ENCODE measurements at regions not wholly inside any gene's neighbourhood (a gene's known extent, or its start where the extent isn't known, plus 50 kb on each side); places are given as distances from the start of the nearest gene placed in this dataset.

DNA sequence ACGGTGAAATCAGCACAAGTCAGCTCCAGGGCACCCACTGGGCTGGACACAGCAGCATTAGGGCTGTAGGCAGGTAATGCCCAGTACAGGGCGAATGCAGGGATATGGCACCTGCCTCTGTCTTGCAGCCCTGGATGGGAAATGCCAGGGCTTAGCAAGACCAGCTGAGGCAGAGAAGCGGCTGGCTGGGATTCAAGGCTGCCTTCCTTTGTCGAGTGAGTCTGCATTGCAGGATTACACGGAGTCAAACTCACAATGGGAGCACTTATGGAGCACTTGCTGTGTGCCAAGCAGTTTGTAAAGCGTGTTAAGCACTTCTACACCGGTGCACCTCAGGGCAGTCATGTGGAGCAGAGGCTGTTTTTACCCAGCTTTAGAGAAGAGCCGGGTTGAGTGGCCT is 87.3 kb upstream of the HDAC4 start:
- TF ChIP-seq, protein P1, sequence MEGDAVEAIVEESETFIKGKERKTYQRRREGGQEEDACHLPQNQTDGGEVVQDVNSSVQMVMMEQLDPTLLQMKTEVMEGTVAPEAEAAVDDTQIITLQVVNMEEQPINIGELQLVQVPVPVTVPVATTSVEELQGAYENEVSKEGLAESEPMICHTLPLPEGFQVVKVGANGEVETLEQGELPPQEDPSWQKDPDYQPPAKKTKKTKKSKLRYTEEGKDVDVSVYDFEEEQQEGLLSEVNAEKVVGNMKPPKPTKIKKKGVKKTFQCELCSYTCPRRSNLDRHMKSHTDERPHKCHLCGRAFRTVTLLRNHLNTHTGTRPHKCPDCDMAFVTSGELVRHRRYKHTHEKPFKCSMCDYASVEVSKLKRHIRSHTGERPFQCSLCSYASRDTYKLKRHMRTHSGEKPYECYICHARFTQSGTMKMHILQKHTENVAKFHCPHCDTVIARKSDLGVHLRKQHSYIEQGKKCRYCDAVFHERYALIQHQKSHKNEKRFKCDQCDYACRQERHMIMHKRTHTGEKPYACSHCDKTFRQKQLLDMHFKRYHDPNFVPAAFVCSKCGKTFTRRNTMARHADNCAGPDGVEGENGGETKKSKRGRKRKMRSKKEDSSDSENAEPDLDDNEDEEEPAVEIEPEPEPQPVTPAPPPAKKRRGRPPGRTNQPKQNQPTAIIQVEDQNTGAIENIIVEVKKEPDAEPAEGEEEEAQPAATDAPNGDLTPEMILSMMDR (IDR thresholded peaks at IDR 0.05), result no peak
- DNase-seq (ENCODE audit: low spot score) (no peak), ATAC-seq (ENCODE audit: low FRiP score) (no peak)

DNA sequence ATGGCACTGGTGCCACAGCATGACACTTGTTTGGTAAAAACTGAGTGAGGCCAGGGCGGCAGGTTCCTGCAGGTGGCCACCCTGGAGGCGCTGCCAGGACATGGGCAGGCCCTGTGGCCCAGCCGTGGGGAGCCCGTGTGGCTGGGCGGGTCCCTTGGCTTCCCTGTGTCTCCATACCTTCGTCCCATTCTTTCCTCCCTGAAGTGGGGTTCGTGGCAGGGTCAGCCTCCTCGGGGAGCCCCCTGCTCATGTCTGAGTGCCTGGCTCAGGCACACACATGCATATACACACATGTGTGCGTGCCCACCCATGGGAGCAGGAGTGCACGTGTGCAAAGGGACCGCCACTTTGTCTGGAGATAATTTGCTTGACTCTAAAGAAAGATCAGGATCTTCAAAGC is 86.5 kb upstream of the HDAC4 start:
- ATAC-seq (ENCODE audit: low FRiP score) (no peak), DNase-seq (ENCODE audit: low spot score) (no peak)
- TF ChIP-seq, protein P1 (IDR thresholded peaks at IDR 0.05), result no peak

DNA sequence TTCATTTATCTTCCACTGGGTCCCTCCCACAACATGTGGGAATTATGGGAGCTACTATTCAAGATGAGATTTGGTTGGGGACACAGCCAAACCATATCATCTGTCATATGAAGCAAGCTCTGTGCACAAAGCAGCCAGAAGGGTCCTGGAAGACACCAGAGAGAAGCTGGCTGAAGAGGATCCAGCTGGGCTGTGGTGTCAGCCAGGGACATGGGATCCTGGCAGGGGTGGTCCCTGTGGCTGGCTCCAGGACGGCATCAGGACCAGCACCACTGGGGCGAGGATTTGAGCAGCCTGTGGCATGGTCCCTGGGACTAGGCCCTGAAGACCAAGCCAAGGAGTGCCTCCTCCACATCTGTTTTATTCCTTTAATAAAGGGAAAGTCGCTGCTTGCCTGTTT is 84.8 kb upstream of the HDAC4 start:
- ATAC-seq (ENCODE audit: low FRiP score) (no peak), DNase-seq (ENCODE audit: low spot score) (no peak)
- TF ChIP-seq, protein P1 (IDR thresholded peaks at IDR 0.05), result no peak

DNA sequence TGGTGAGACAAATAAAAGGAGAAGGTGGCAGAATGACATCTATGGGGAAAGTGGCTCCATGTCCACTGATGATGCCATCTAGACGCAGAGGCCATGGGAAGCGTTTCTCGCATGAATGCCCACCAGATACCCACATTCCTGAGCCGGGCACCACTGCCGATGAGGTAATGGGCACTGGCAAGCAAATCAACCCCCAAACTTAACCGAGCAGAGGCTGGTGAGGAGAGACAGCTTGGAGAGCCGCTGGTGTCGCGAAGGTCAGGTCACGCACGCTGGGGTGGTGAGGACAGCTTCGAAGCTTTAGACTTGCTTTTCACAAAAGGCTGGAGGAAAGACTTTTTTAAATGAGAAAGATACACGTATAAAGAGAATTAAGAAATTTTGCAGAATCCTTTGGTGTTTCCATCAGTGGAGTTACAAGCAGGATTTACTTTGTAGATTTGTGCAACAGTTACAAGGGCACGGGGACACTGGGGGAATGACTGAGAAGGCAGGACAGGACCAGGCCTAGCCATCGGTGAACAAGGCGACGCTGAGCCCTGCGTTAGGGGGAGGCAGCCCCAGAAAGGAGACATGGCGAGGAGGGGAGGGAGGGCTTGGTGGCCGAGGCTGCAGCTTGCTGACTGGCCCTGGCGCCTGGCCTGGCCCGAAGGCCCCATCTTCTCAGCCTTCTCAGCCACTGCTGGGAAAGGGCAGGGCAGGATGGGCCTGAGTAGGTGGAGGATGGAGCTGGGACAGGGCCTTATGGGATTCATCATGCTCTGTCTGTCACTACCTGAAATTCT is 83.9 kb upstream of the HDAC4 start:
- TF ChIP-seq, protein P1 (IDR thresholded peaks at IDR 0.05), result no peak
- ATAC-seq (ENCODE audit: low FRiP score) (no peak), DNase-seq (ENCODE audit: low spot score) (no peak)

DNA sequence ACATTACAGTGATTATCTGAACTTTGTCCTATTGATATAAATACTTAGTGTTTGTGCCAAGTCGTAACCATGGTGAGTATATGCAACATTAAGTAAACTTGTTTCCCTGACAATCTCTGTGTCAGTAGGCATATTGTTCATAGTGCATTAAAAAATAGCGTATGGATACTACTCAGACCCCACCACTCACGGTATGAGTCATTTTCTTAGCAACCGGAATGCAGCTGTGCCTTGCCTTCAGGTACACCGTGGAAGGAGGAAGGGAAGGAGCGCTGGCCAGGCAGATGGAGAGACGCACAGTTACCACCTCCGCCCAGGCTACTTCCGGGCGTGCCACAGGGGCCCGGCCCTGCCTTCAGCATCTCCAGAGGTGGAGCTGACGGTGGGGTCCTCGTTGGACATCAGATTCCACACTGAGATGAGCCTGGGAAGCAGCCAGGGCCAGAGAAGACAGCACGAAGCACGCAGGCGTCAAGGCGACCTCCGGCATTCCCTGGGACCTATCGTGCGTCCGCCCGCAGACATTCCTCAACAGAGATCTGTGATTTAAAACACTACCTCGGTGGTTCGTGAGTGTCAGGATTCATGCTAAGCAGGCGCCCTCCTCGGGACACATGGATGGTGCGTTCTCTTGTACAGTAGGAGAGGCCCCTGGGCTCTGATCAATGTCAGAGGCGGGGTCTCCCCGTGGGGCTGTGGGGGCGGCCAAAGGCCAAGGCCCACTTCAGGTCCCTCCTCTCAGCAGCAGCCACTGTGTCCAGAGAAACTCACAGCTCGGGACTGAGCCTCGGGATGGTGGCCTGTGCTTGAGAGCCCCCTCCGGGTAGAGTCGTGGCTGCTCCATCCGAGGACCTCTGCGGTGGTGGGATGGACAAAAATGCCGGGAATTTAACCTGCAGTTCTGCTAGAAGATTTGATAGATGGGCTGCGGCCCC is 82.2 kb upstream of the HDAC4 start:
- TF ChIP-seq, protein P1 (IDR thresholded peaks at IDR 0.05), result no peak
- ATAC-seq (ENCODE audit: low FRiP score), result peak; percentile 42
- DNase-seq (ENCODE audit: low spot score), result no peak

DNA sequence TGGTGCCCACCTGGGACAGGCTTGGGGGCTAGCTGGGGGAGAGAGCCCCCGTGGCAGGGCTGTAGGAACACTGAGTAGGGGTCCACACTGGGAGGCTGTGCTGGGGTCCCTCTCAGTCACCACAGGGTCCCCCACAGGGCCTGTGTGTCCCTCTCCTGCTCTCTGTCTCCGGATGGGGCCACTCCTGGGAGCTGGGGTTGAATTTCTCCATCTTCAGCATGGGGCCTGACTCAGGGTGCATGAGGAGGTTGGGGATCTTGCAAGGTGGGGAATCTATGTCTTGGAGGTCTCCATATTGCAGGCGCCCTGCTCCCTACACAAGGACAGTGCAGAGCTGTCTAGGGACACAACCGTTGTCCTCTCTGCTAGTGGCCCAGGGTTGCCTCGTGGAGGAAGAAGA is 78.7 kb upstream of the HDAC4 start:
- no peak for DNase-seq (ENCODE audit: low spot score)
- no peak for ATAC-seq (ENCODE audit: low FRiP score)
- TF ChIP-seq, protein P1 (IDR thresholded peaks at IDR 0.05), result no peak

All from omental fat pad (tissue), 3 donors.